Thymus (tissue), 11 donors: ENCODE measurements at regions not wholly inside any gene's neighbourhood (a gene's known extent, or its start where the extent isn't known, plus 50 kb on each side); places are given as distances from the start of the nearest gene placed in this dataset.

Experiments
- DNase-seq, 9 donors: peaks; one replicate each; pipeline ENCODE4 v3.0.0-alpha.2; 2013; ENCODE audit warnings: low spot score in 9 of 9, low read depth in 6 of 9, missing footprints in 1 of 9
- H3K27ac ChIP-seq, 2 donors: one replicate each; pipeline ENCODE4 v1.5.1; 2013; ENCODE audit warnings: control low read depth in 1 of 2, low read depth in 1 of 2, low read length in 1 of 2, mild to moderate bottlenecking in 1 of 2, moderate library complexity in 1 of 2
- H3K27me3 ChIP-seq, 2 donors: one replicate each; pipeline ENCODE4 v1.5.1; 2013; ENCODE audit warnings: low read length in 1 of 2; ENCODE audit not compliant: control insufficient read depth in 2 of 2, insufficient read depth in 1 of 2
- H3K36me3 ChIP-seq, 2 donors: one replicate each; pipeline ENCODE4 v1.5.1; 2013; ENCODE audit warnings: low read length in 1 of 2, mild to moderate bottlenecking in 1 of 2, moderate library complexity in 1 of 2; ENCODE audit not compliant: control insufficient read depth in 2 of 2, insufficient read depth in 2 of 2
- H3K4me1 ChIP-seq, 2 donors: one replicate each; pipeline ENCODE4 v1.5.1; 2013; ENCODE audit warnings: low read length in 2 of 2; ENCODE audit not compliant: control insufficient read depth in 2 of 2, insufficient read depth in 2 of 2
- H3K4me3 ChIP-seq, 2 donors: one replicate each; pipeline ENCODE4 v1.5.1; 2013; ENCODE audit warnings: low read length in 2 of 2, control low read depth in 1 of 2, mild to moderate bottlenecking in 1 of 2
- H3K9me3 ChIP-seq, 2 donors: one replicate each; pipeline ENCODE4 v1.5.1; 2013; ENCODE audit warnings: low read length in 1 of 2, mild to moderate bottlenecking in 1 of 2; ENCODE audit not compliant: control insufficient read depth in 2 of 2, insufficient read depth in 1 of 2
- WGBS: extraction: QIAGEN DNeasy Blood & Tissue Kit; methylation state at CpG from one replicate; pipeline ENCODE4 v1.1.7; 2013; 5-methylcytosine and 5-hydroxymethylcytosine counted together
- donor health status: healthy.

DNA sequence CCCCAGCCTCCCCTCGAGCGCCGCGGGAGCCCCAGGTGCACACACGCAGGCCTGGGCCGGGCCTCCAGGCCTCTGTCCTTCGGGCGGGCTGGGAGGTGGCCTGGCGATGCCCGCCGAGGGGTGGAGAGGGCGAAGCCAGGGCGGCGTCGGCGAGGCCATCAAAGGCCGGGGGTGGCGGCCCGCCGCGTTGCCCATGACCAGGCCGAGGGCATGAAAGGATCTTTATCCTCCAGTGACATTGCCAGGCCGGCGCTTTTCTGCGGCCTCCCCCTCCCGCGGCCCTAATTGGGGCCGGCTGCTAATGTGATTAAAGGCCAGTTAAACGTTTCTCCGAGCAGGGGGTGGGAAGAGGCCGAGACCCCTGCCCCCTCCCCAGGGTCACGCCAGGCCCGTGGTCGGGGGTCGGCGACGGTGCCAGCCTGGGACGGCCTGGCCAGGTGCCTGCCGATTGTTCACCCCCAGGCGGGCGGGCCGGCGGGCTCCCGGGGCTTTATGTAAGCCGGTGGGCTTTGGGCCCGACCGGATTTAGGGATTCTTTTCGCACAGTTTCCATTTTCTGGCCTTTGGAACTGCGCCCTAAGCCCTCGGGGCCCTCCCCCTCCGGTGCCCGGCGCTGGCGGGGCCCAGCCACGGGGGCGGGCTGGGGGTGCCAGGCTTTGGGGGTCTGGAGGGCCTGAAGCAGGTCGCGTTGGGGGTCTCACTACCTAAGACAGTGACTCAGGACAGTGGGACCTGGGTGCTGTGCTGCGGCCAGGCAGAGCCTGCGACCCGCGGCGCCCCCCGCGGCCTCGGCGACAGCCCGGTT lies 103.2 kb upstream of the DIO3 start:
- Histone ChIP-seq H3K27ac (no peak overlapping the region), H3K27me3 (peaks cover 61 to 96% of the 10 kb centered on the region in 2 donors), H3K9me3 (peaks cover 0 to 2% of the 10 kb centered on the region in 2 donors), H3K4me3 (no peak overlapping the region), H3K4me1 (no peaks in the 10 kb centered on the region), H3K36me3 (no peaks in the 10 kb centered on the region)
- 10% methylated on average over 68 of the region's 68 CpGs for WGBS
- DNase-seq, result no peak

DNA sequence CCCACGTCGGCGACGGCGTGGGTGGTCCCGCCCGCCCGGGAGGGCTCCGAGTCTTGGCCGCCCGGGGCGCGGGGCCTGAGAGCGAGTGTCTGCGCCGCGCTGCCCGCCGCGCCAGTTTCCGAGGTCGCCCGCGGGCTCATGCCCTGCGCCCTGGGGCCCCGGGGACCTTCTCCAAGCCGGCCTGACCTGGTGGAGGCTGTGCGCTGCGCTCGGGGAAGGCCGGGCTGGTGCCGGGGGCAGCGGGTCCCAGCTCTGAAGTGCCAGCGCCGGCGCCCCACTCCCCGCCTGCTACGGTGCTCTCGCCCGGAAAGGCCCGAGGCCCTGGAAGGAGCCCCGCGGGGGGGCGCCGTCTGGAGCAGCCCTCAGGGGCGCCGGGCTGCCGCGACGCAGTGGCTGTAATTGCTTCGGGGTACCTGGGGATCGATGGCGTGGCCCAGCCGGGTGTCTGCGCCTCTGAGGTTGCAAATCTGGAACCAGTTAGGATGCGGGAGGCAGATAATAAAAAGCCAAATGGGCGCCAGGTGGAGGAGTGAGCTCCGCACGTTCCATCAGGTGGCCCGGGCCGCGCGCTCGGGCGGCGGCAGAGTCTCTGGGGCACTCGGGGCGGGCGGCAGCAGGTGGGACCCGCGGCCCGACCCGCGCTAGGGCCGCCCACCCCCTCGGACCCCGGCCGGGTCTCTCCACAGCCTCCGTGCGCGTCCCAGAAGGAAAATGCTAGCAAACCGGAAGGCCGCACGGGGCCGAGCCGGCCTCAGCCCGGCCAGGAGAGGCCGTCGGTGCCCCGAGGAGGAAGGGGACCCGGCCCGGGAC lies 102.3 kb upstream of the DIO3 start:
- Histone ChIP-seq H3K9me3 (peaks cover 0 to 2% of the 10 kb centered on the region in 2 donors), H3K27me3 (peaks cover 58 to 93% of the 10 kb centered on the region in 2 donors), H3K27ac (no peak overlapping the region), H3K4me1 (no peaks in the 10 kb centered on the region), H3K36me3 (no peaks in the 10 kb centered on the region), H3K4me3 (no peak overlapping the region)
- DNase-seq, result no peak
- 3% methylated on average over 92 of the region's 92 CpGs for WGBS

GRCh38 chr14:101459551-101459900 lies 101.8 kb upstream of the DIO3 start:
- DNase-seq, result no peak
- no peak overlapping the region for H3K4me3 ChIP-seq
- peaks cover 0 to 2% of the 10 kb centered on the region in 2 donors for H3K9me3 ChIP-seq
- no peak overlapping the region for H3K27ac ChIP-seq
- peaks cover 55 to 91% of the 10 kb centered on the region in 2 donors for H3K27me3 ChIP-seq
- H3K36me3 ChIP-seq, result no peaks in the 10 kb centered on the region
- no peaks in the 10 kb centered on the region for H3K4me1 ChIP-seq
- WGBS, result 18% methylated on average over 14 of the region's 14 CpGs

GRCh38 chr14:101460521-101460920 lies 100.8 kb upstream of the DIO3 start:
- no peak overlapping the region for H3K4me3 ChIP-seq
- H3K36me3 ChIP-seq, result no peaks in the 10 kb centered on the region
- H3K9me3 ChIP-seq, result peaks cover 0 to 2% of the 10 kb centered on the region in 2 donors
- H3K27ac ChIP-seq, result no peak overlapping the region
- WGBS, result 96% methylated on average over 6 of the region's 6 CpGs
- no peak for DNase-seq
- H3K27me3 ChIP-seq, result peaks cover 51 to 91% of the 10 kb centered on the region in 2 donors
- no peaks in the 10 kb centered on the region for H3K4me1 ChIP-seq

GRCh38 chr14:101460986-101461750 lies 100.1 kb upstream of the DIO3 start:
- peaks cover 46 to 85% of the 10 kb centered on the region in 2 donors for H3K27me3 ChIP-seq
- DNase-seq, result no peak

GRCh38 chr14:101461891-101462290 lies 99.4 kb upstream of the DIO3 start:
- Histone ChIP-seq H3K36me3 (no peaks in the 10 kb centered on the region), H3K27me3 (peaks cover 39 to 81% of the 10 kb centered on the region in 2 donors), H3K27ac (no peak overlapping the region), H3K9me3 (no peaks in the 10 kb centered on the region), H3K4me3 (no peak overlapping the region), H3K4me1 (no peaks in the 10 kb centered on the region)
- WGBS, result 96% methylated on average over 8 of the region's 8 CpGs
- no peak for DNase-seq

More at GRCh38 chr14:101460986-101461750, 100.1 kb upstream of the DIO3 start:
- Histone ChIP-seq H3K9me3 (peaks cover 0 to 2% of the 10 kb centered on the region in 2 donors), H3K36me3 (no peaks in the 10 kb centered on the region), H3K27ac (no peak overlapping the region), H3K4me3 (no peak overlapping the region), H3K4me1 (no peaks in the 10 kb centered on the region)
- WGBS, result 96% methylated on average over 12 of the region's 12 CpGs

- Histone ChIP-seq H3K4me1 (no peaks in the 10 kb centered on the region), H3K9me3 (no peaks in the 10 kb centered on the region), H3K27me3 (peaks cover 29 to 73% of the 10 kb centered on the region in 2 donors), H3K36me3 (no peaks in the 10 kb centered on the region), H3K27ac (no peak overlapping the region), H3K4me3 (no peak overlapping the region)
- no peak for DNase-seq
- WGBS, result 94% methylated on average over 15 of the region's 15 CpGs
Observed at GRCh38 chr14:101462726-101463565, 98.3 kb upstream of the DIO3 start.

DNA sequence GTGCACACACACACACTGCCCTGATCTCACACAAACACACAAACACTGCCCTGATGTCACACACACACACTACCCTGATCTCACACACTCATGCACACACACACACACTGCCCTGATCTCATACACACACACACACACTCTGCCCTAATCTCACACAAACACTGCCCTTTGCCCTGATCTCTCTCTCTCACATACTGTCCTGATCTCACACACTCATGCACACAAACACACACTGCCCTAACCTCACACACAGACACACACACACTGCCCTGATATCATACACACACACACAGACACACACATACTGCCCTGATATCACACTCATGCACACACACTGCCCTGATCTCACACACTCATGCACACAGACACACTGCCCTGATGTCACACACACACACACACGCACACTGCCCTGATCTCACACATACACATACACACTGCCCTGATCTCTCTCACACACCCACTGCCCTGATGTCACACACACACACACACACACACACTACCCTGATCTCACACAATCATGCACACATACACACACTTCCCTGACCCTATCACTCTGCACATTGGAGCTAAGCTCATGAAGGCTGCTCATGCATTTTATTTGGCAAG lies 97.6 kb upstream of the DIO3 start:
- 90% methylated on average over 1 of the region's 1 CpG for WGBS
- Histone ChIP-seq H3K27me3 (peaks cover 21 to 66% of the 10 kb centered on the region in 2 donors), H3K4me1 (no peaks in the 10 kb centered on the region), H3K9me3 (no peaks in the 10 kb centered on the region), H3K4me3 (no peak overlapping the region), H3K27ac (no peak overlapping the region), H3K36me3 (no peaks in the 10 kb centered on the region)
- DNase-seq, result no peak
